OCI-M1 (cell line): ENCODE measurements at regions not wholly inside any gene's neighbourhood (a gene's known extent, or its start where the extent isn't known, plus 50 kb on each side); places are given as distances from the start of the nearest gene placed in this dataset.

ENCODE experiments used
- DNase-seq: peaks from one replicate; lab custom pipeline; 2025; lab: John Stamatoyannopoulos, UW

DNA sequence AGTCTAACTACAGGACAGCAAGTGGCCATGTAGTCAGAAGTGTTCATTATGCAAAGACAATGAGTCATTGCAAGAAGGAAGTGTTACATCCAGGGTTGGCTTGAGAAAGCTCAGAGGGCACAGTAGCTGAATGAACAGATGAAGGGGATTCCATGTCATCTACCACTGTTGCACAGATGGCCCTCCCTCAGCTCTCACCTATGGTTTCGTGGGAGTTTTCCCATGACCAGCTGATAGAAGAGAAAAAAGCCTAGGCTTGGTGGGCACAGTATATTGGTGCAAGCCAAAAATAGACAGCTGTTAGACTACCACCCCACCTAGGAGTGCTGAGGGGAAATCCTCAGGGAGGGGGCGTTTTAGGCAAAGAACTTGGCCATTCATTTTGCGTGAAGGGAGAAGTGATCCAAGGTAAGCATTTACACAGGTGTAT is 217.0 kb downstream of the DMRT2 start:
- no peak for DNase-seq

DNA sequence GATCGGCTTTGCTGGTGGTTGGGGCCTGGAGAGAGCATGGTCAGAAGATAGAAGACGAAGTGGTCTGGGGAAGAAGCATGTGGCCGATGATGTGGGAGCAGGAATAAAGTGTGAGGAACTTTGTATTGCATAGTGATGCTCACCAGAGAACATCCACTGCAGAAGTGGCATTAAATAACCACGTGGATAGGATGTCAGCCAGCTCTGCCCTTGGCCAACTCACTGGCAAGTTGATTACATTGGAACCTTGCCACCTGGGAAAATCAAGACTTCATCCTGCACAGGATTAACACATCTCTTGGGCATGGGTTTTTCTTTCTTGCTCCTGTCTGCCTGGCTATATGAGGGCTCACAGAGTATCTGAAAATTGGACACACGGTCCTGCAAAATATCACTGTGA is 217.4 kb downstream of the DMRT2 start:
- DNase-seq = no peak

DNA sequence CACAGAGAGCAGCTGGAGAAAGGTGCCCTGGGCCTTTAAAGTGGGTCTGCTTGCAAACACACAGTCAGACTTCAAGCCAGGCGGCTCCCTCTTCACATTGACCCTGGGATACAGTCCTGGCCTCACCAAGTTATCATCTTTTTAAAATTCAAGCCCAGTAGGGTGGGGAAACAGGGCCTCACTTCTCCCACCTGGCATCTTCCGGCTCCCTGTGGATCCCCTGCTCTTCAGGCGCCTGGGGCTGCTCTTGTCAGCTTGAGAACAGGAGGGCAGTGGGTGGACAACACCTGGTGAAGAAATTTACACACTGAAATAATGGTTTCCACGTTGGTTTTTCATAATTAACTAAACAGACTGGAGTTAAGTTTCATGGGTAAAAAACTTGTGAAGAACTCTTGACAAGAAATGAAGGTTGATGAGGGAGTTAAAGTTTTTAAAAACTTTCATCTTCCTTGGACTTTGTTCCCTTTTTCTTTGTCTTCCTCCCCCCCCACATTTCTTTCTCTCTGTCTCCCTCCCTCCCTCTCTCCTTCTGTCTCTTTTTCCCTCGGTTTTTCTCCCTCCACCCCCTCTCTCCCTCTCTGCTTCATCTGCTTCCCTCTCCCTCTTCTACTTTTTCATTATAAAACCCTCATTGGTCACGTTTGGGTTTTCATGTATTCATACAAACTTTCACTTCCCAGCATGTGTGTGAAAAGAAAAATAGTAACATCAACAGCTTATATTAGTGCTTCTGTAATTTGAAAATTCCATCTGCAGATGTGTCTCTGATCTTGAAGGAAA is 219.6 kb downstream of the DMRT2 start:
- no peak for DNase-seq

DNA sequence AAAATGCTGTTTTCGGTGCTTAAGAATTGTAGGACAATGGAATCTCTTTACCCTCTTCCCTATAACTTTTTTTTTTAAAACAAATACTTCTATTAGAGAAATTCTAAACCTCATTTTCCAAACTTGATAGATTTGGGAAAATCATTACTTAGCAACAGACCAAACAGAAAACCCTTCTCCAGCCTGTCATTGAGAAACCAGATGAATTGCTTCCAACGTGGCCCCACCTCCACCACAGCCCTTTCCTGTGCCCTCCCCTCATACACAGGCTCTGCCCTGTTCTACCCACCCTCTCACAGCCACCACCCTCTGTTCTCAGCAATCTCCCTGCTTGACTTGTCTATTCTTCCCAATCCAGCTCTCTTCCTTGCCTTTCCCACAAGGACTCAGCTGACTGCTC is 221.2 kb downstream of the DMRT2 start:
- DNase-seq = no peak

DNA sequence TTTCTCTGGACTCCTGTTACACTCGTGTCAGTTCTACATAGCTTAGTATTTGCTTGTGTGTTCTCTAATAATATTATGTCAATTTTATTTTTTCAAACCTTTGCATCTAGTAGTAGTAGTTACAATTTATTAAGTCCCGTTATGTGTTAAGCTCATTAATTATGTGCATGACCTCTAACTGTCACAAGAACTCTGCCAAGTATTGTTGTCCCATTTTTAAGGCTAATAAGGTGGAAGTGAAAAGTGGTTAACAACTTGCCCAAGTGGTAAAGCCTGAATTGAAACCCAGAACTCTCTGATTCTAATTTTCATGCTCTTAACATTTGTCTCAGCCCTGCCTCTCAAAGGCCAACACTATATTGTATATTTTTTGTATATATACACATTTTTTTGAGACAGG is 221.6 kb downstream of the DMRT2 start:
- no peak for DNase-seq

DNA sequence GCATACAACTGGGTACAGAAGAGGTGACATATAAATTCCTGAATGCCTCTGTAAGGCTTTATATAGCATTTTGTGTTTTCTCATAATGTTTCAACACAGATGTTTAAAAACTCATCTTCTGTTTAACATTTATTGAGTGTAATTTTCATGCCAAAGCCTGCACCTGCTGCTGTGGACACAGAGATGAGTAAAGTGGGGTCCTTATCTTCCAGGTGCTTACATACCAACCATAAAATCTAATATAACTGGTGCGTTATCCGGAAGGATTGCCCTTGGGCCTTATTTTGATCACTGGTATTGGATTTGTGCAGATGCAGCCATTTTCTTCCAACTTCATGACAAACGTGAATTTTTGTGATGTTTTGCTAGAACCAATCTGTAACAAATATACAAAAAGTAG is 222.3 kb downstream of the DMRT2 start:
- no peak for DNase-seq

DNA sequence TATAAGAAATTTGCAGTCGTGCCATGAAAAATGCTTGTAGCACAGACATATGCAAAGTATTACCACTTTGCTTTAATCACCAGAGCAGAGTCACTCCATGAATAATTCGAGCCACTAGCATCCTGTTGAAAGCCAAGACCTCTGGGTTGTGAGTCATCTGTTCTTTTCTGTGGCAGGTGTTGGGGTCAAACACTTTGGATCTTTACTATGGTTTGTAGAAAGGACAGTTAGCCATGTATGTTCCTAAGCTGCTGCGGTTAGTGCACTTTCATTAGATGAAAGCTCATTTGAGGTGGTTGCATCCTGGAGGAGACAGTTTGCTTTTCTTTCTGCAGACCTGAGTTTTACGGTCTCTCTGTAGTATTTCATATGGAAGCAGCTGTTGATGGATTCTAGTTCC is 223.7 kb downstream of the DMRT2 start:
- no peak for DNase-seq

DNA sequence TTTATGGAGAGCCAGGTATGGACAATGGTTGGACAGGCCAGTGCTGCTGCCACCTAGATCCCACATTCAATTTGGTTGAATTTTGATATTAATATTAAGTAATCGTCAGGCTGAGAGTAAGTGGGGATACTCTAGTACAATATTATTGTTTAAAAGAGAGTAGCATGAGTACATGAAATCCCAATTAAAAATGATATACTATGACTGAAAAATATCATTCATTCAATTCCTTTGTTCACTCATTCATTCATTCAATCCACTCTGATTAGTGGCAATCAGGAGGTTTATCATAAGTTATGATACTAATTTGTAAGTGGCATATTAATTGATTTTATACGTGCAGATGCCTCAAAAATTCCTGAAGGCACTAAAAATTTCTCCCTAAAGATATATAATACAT is 224.2 kb downstream of the DMRT2 start:
- DNase-seq = no peak

DNA sequence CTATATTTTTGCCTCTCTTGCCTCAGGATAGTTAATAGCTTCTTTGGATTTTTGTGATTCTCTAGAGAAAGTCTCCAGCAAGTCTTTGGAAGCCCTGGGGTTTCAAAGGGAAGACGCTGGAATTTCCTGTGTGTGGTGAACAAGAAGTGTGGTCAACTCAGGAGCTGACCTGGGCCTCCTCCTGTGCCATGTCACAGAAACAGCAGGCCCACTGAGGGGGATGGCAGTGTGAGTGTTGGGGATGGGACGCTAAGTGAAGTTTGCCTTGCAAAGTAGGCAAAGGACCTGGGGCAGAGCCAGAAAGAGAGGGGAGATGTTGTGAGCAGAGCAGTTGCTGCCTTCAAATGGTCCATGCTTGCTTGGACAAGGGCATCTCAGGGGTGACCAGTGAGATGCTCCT is 226.3 kb downstream of the DMRT2 start:
- DNase-seq = no peak

DNA sequence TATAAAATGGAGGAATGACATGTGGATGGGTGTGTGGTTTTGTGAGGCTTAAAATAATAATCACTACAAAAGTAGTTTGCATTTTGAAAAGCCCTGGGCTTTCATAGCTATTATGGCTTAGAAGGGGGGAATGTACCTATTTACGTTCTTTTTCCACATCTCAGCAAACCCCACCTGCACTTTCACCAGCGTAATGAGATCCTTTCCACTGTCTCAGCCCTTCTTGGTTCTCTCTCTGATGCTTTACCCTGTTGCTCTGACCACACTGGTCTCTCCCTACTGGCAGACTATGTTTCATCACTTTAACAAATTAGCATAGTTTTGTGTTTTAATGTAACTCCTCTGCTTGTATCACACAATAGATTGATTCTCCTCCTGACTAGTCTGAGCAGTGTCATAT is 234.6 kb downstream of the DMRT2 start:
- DNase-seq = no peak

DNA sequence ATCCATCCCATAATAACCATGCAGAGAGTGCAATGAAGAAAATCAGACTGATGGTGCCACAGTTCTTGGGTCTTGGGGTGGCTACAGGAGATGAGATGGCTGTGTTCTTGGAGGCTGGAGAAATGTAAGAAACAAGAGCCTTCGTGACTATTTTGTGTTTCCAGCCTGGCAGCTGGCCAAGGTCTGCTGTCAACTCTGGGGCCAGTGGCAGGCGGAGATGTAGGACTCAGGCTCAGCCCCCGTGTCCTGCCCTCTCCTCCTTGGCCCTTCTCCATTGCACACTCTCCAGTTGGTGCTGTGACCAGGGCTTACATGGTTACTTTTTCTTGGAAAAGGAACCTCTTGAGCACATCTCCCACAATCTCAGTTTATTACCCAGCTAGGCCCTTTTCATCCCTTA is 235.4 kb downstream of the DMRT2 start:
- DNase-seq = no peak

DNA sequence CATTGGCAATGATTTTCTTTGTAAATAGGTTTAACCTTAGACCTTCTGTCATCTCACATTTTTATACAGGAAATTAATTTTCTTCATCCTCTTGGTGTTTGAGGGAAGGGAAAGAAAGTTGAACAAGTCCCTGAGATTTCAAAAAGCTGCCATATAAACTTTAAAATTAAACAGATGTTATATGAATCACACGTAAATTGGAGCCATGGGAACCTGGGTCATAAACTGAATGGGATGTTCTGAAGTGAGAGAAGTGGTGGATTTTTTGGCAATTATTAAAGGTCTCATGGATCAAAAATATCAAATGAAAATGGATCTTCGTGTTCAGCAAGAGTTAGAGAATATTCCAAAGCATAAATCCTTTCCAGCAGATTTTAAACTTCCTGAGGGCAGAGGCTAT is 242.2 kb downstream of the DMRT2 start:
- no peak for DNase-seq

DNA sequence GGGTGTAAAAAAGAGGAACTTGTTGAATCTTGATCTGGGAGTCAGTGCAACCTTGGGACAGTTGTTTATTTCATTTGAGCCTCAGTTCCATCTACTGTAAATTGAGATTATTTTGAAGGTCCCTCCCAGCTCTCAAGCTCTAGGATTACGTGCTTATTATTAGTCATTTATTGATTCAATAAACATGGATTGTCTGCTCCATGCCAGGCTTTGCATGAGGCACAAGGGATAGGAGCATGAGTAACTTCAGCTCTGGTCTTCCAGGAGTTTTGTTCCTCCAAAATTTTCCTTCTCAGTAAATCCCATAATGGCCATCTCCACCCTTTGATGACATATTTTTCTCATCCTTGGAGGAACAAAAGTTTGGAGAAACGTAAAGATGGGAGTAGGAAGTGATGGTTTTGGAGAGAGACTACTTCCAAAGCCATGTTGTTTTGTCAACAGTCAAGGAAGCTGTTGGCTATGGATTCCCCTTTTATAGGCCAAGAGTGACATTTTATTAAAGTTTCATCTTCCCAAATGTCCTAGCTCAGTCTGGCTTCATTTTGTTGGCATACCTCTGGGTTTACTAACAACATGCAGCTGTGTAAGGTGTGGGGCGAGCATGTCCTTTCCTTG is 244.6 kb downstream of the DMRT2 start:
- DNase-seq = peak; percentile 2

DNA sequence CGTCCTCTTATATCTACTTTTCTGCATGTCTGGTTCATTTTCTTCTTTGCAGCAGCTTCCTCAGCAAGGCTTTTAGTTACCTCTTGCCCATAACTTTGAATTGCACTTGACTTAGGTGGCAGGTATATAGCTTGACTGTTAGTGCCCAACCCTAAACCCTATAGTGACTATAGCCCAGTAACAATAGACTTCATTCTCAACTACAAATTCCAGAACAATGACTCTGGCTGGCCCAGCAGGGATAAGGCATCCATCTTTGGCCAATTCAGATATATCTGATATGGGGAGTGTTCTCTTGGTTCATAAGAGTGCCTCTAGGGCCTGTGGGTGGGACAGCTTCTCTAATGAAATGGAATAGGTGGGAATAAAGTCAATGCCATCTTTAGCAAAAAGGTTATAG is 246.2 kb downstream of the DMRT2 start:
- no peak for DNase-seq

DNA sequence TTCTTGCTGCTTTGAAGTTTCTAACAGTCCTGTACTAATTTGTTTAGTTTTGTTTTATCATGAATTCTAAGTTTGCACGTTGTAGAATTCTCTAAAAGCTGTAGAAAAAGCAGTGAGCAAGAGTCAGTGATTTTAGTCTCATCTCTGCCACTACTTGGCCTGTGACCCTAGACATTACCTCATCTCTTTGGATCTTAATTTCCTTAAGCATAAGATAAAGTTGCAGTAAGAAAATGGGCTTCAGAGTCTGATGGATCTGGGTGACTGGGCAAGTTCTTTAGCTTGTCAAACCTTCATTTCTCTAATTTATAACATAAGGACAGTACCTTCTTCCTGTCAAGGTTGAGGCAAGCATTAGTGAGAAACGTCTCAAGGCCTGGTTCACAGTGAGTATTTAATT is 247.9 kb downstream of the DMRT2 start:
- no peak for DNase-seq

DNA sequence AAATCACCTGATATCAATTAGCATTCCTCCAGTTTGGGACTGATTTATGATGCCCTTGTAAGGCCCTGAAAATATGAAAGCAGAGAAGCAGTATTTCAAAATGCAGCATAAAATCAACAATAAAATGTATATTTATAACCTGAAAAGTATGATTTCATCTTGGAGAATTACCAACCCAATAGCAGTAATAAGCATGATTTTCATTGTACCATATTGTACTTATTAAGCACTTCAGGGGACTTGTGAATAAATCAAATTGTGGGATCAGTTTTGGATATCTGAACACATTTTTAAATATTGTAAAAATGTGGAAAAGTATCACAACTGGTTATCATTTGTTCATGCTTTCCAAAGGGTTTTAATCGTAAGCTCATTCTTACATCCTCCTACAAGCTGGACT is 250.8 kb downstream of the DMRT2 start:
- DNase-seq = no peak

DNA sequence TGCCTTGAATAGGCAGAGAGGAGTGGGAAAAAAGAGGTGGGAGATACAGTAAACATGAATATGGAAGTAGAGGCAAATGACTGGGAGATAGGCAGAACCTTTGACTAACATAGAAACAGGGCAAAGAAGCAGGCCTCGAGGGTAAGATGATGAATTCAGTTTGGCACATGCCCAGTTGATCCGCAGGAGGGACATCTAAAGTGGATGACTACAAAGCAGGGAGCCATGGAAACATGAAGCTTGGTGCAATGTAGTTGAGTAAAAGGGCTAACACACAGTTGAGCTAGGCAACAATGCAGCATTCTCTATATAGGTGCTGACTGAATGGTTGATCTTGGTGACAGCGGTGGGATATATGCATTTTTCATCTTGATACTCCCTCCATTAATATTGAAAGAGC is 253.8 kb downstream of the DMRT2 start:
- DNase-seq = no peak

DNA sequence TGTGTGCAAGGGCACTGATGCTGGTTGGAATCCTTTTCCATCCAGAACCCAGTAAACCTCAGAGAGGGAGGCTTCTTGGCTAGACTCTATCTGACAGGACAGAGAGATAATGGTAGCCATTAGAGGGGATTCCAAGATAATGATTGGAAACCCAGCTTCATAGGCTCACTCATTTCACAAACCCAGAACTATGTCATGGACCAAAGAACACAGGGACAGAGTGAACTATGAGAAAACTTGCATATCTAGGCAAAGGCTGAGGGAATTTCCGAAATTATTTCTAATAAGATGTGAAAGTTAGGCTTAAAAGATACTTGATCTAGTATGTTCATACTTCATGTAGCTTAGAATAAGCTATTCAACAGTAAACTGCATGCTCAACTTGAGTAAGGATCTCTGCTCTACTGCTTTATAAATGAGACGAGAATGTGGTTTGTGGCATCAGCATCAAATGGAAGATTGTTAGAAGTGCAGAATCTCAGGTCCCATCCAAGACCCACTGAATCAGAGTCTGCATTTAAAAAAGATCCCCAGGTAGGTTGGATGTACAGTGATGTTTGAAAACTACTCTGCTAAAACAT is 261.4 kb downstream of the DMRT2 start:
- DNase-seq = no peak

DNA sequence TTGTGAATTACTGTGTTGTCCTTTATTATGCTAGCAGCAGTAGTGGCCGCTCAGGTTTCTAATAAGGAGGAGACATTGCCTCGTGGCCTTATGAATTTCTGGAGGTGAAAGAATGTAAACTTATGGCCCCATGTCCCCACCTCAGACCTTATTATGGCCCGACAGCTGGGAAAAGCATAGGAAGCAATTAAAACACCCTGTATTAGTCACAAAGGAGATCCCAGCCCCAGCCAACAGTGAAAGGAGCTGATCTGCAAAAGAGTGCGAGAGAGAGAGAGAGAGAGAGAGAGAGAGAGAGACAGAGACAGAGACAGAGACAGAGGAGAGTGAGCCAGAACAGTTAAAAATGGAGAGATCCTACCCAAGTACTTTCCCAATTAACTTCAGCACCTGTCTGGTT is 269.3 kb downstream of the DMRT2 start:
- DNase-seq = no peak

DNA sequence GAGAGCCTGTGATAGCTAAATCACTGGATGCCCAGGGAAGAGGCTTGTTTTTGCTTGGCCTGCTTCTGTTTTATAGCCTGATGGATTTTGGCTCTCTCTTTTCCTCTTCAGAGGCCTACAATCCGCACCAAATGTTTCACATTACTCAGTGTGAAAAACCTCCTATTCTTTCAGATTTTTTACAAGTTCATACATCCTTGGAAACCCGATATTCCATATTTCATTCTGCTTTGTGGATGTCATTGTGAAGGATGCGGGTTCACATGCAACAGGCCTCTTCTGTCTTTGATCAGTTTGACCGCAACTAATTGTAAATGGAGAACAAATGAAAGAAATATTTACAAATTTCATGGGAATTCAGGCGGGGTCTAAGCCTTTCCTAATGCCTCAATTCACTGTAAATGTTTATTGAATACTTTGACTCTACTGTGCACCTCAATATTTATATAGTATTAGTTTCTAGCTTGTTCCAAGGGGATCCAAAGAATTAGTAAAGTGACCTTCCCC is 269.9 kb downstream of the DMRT2 start:
- DNase-seq = no peak

DNA sequence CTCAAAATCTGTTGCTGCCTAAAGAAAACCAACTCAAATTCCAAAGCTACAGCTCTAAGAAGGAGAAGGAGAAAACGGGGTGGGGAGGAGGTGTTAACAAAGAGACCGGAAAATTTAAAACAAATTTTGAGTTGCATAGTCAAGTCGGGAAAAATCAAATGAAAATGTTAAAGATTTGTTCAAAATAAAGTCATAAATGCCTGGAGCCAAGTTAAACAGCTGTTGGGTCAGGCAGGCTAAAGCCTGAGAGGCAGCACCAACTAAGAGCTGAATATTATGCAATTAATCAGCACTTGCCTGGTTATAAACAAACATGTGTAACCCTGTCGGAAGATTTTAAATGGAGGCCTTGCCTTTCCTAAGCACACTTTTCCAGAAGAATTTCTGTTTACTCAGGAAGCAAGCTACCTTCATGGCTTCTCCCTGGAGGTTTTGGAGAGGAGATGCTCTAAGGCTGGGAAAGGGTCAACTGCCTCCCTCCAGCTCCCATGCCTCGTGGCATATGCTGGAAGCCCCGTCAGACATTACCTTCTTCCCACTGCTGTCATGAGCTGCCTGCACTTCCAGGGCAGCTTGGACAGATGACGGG is 270.5 kb downstream of the DMRT2 start:
- DNase-seq = no peak

DNA sequence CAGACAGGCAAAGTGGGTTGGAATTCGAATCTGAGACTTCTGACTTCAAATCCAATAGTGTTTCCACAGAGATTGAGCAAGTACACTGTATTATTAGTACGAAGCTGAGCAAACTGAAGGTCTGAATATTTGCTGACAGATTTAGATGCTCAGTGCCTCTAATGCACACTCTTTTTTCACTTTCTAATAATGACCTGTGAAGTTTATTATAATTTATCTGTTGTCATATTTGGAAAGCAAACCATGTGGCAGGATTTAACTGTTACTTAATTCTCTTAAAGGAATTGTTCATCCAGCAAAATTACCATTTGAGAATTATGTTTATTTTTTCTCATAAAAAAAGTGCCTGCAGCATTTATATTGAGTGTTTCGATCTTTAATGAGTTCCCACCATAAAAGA is 277.3 kb downstream of the DMRT2 start:
- DNase-seq = no peak

DNA sequence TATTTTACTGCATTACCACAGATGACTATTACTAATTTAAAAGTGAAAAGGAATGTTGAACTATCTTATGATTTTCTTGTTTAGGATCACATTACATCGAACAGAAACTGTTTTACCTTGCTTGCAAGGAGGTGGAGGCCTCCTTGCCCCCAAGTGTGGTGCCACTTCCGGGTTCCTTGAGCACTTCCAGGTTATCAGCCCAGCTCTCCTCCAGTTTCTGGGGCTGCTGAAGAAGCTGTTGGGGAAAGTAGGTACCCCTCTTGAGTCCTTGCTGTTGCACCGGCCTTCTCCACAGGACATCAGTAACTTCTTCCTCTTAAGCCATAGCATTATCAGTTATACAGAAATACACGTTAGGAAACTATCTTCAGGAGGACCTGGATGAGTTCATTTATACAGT is 278.2 kb downstream of the DMRT2 start:
- DNase-seq = no peak
